Neural crest cell (in vitro differentiated cells): ENCODE measurements at regions not wholly inside any gene's neighbourhood (a gene's known extent, or its start where the extent isn't known, plus 50 kb on each side); places are given as distances from the start of the nearest gene placed in this dataset.
A peak's percentile ranks its signal among the peaks of the same experiment; 100 is the strongest.

Experiments used
- DNase-seq: peaks from one replicate; pipeline ENCODE4 v3.0.0; 2021; ENCODE audit warnings: low read depth, mixed read lengths, low spot score
- H3K27ac Mint-ChIP-seq: one replicate; pipeline ENCODE4 v1.8.0; 2021; ENCODE audit warnings: mild to moderate bottlenecking, mixed read lengths; ENCODE audit not compliant: unreplicated experiment
- H3K27me3 Mint-ChIP-seq: 2 replicates; pipeline ENCODE4 v1.8.0; 2021; ENCODE audit warnings: low read depth, mild to moderate bottlenecking, mixed read lengths
- H3K36me3 Mint-ChIP-seq: 2 replicates; pipeline ENCODE4 v1.8.0; 2021; ENCODE audit warnings: low read depth, mild to moderate bottlenecking, mixed read lengths
- H3K4me1 Mint-ChIP-seq: 2 replicates; pipeline ENCODE4 v1.8.0; 2021; ENCODE audit warnings: mixed read lengths
- H3K4me3 Mint-ChIP-seq: one replicate; pipeline ENCODE4 v1.8.0; 2021; ENCODE audit warnings: mild to moderate bottlenecking, mixed read lengths
- H3K9me3 Mint-ChIP-seq: 2 replicates; pipeline ENCODE4 v1.8.0; 2021; ENCODE audit warnings: mixed read lengths
- TF ChIP-seq, protein P1 (sequence below): fragments of 200-600 bp; sonication (generic); conservative IDR thresholded peaks from 2 replicates; pipeline ENCODE4 v1.5.0; 2021; ENCODE audit warnings: antibody characterized with exemption, mild to moderate bottlenecking

DNA sequence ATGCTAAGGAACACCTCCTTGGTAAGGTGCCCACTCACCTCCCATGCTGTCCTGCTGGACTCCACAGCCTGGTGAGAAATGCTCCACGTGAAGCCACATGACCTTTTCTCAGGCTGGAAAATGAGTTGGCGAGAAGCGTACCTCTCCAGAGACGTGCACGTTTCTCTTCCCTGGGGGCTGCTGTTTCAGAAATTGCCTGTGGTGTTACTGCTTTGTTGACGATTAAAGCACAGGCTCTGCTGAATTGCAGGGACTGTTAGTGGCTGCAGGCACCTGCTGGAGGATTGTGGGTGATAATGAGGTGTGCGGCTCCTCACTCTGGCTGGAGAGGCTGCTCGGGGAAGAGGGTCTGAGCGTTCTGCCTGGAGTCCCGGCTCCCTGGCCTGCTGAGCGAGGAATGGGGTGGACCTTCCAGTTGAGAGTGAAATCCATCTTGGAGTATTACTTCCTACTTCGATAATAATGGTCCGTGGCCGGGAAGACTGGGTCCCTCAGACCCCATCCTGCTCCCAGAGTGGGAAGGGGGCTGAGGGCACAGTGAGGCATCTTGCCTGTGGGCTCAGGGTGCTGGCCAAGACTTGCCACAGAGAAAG, 199.3 kb upstream of the HDAC4 start:
- peak overlapping the region; percentile 43 for H3K27ac Mint-ChIP-seq
- no peak for DNase-seq
- H3K27me3 Mint-ChIP-seq: no peaks in the 10 kb centered on the region
- no peaks in the 10 kb centered on the region for H3K9me3 Mint-ChIP-seq
- H3K36me3 Mint-ChIP-seq: no peaks in the 10 kb centered on the region
- H3K4me3 Mint-ChIP-seq: no peak overlapping the region
- peaks cover 16% of the 10 kb centered on the region for H3K4me1 Mint-ChIP-seq
- TF ChIP-seq, protein P1, sequence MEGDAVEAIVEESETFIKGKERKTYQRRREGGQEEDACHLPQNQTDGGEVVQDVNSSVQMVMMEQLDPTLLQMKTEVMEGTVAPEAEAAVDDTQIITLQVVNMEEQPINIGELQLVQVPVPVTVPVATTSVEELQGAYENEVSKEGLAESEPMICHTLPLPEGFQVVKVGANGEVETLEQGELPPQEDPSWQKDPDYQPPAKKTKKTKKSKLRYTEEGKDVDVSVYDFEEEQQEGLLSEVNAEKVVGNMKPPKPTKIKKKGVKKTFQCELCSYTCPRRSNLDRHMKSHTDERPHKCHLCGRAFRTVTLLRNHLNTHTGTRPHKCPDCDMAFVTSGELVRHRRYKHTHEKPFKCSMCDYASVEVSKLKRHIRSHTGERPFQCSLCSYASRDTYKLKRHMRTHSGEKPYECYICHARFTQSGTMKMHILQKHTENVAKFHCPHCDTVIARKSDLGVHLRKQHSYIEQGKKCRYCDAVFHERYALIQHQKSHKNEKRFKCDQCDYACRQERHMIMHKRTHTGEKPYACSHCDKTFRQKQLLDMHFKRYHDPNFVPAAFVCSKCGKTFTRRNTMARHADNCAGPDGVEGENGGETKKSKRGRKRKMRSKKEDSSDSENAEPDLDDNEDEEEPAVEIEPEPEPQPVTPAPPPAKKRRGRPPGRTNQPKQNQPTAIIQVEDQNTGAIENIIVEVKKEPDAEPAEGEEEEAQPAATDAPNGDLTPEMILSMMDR: no peak

DNA sequence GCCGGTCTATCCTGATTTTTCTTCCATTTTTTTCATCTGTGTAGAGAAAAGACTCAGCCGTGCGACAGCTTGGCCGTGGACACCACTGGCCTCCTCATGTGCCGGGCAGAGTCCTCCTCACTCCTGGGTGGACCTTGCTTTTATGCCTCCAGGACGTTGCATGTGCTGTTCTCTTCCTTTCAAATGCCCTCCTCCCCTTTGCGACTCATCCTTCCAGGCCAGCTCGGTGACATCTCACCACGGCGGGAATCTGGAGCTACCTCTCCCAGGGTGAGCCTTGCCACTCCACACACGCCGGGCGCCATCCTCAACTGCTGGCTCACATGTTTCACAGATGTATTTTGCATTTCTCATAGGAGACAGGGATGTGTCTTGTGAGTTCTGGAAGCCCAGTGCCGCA, 198.5 kb upstream of the HDAC4 start:
- no peak for DNase-seq
- Mint-ChIP-seq H3K36me3 (no peaks in the 10 kb centered on the region), H3K27ac (peak overlapping the region; percentile 31), H3K4me1 (peaks cover 16% of the 10 kb centered on the region), H3K9me3 (no peaks in the 10 kb centered on the region), H3K27me3 (no peaks in the 10 kb centered on the region), H3K4me3 (no peak overlapping the region)
- TF ChIP-seq, protein P1: no peak

DNA sequence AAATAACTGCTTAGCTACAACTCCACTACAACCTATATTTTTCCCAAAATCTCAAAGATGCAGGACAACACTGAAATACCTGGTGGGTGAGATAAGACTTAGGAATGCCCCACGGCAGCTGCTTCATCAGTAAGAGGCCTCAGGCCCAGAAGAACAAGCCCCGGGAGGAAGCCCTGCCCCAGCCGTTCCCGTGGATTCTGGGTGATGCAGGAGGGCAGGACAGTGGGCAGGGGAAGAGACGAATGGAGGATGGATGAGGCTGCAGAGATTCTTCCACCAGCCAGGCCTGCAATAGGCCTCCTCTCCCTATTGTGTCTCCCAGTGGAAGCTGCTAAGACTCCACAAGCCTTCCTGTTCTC, 197.9 kb upstream of the HDAC4 start:
- Mint-ChIP-seq H3K27me3 (no peaks in the 10 kb centered on the region), H3K27ac (peak overlapping the region; percentile 67), H3K4me1 (peaks cover 16% of the 10 kb centered on the region), H3K9me3 (no peaks in the 10 kb centered on the region), H3K4me3 (no peak overlapping the region), H3K36me3 (no peaks in the 10 kb centered on the region)
- DNase-seq: no peak
- TF ChIP-seq, protein P1: no peak

GRCh38 chr2:239598011-239598731, 197.4 kb upstream of the HDAC4 start:
- DNase-seq: no peak
- Mint-ChIP-seq H3K4me1 (peaks cover 16% of the 10 kb centered on the region), H3K36me3 (no peaks in the 10 kb centered on the region), H3K27me3 (no peaks in the 10 kb centered on the region), H3K9me3 (no peaks in the 10 kb centered on the region), H3K4me3 (no peak overlapping the region), H3K27ac (no peak overlapping the region)
- TF ChIP-seq, protein P1: no peak

GRCh38 chr2:239597216-239597615, 196.4 kb upstream of the HDAC4 start:
- Mint-ChIP-seq H3K27ac (no peak overlapping the region), H3K36me3 (no peaks in the 10 kb centered on the region), H3K9me3 (peaks cover under 1% of the 10 kb centered on the region), H3K27me3 (no peaks in the 10 kb centered on the region), H3K4me1 (peaks cover 15% of the 10 kb centered on the region), H3K4me3 (no peak overlapping the region)
- DNase-seq: no peak
- TF ChIP-seq, protein P1: no peak
